ENCODE measurements at regions not wholly inside any gene's neighbourhood (a gene's known extent, or its start where the extent isn't known, plus 50 kb on each side); places are given as distances from the start of the nearest gene placed in this dataset.

DNA sequence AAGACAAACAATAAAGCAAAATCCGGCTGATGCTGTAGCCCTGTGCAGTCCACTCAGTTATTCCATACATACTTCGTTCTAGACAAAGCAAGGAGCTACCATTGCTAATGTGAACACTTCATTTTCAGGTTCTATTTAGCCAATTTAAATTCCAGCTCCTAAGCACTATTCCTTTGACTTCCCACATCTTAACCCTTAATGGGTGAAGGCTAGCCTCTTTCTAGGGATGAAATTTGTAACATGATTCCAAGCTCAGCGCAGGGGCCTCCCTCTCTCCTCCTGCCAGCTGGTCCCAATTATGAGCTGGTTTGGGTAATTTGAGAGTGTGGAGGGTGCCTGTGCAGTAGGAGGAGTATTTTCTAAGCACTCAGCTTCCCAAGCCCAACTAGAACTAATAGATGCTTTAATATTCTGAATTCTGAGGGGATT lies 53.9 kb upstream of the PTGFRN start:
- Histone ChIP-seq H3K4me3 (ENCODE audit: low read length in 3 of 3) (no peak overlapping the region), H3K9me3 (ENCODE audit: control insufficient read depth in 3 of 3, low read length in 3 of 3) (no peaks in the 10 kb centered on the region), H3K4me1 (ENCODE audit: control insufficient read depth in 3 of 3, insufficient read depth in 3 of 3, low read length in 3 of 3) (peaks cover 2 to 13% (median 13%) of the 10 kb centered on the region in 3 donors), H3K9ac (ENCODE audit: low read depth in 1 of 3, low read length in 3 of 3) (no peak overlapping the region), H3K27me3 (ENCODE audit: control insufficient read depth in 3 of 3, insufficient read depth in 3 of 3, low read length in 3 of 3) (no peaks in the 10 kb centered on the region), H3K27ac (ENCODE audit: low read depth, low read length) (no peak overlapping the region), H3K36me3 (ENCODE audit: control insufficient read depth in 3 of 3, insufficient read depth in 3 of 3, low read length in 3 of 3) (no peaks in the 10 kb centered on the region)

DNA sequence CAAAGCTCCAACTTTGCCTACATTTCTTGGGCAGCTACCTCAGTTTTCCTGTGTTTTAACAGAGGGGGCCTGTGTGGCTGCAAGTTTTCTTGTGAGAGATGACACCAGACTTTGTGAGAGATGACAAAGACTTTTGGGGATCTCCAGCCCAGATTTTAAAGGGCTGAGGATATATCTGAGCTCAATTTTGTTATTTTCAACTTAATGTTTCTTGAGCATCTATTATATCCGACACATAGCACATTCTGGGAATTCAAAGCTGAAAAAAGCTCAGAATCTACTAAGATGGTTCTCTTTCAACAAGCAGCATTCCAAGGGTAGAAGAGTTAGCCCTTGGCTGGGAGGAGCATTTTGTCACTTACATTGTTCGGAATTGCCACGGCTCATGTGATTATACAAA lies 53.4 kb upstream of the PTGFRN start:
- Histone ChIP-seq H3K4me3 (ENCODE audit: low read length in 3 of 3) (no peak overlapping the region), H3K36me3 (ENCODE audit: control insufficient read depth in 3 of 3, insufficient read depth in 3 of 3, low read length in 3 of 3) (no peaks in the 10 kb centered on the region), H3K9me3 (ENCODE audit: control insufficient read depth in 3 of 3, low read length in 3 of 3) (no peaks in the 10 kb centered on the region), H3K27me3 (ENCODE audit: control insufficient read depth in 3 of 3, insufficient read depth in 3 of 3, low read length in 3 of 3) (no peaks in the 10 kb centered on the region), H3K4me1 (ENCODE audit: control insufficient read depth in 3 of 3, insufficient read depth in 3 of 3, low read length in 3 of 3) (peaks cover 2 to 13% (median 13%) of the 10 kb centered on the region in 3 donors), H3K9ac (ENCODE audit: low read depth in 1 of 3, low read length in 3 of 3) (no peak overlapping the region), H3K27ac (ENCODE audit: low read depth, low read length) (no peak overlapping the region)

DNA sequence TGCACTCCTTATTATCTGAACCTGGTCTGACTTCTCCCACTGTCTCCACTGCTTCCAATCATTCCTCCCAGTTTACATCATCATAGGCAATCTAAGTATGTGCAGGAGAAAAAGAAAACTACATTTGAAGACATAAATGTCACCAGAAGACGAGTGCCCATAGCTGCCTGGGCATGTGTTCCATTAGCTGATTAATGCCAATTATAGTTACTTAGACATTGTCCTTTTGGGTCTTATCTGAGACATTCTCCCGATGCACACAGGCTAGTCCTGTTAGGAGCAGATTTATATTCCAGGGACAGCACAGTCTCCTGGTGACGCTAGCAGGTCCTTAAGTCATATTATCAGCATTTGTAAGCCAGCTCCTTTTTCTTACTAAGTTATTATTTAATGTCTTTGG lies 52.6 kb upstream of the PTGFRN start:
- no peak overlapping the region for H3K27ac ChIP-seq (ENCODE audit: low read depth, low read length)
- no peaks in the 10 kb centered on the region for H3K27me3 ChIP-seq (ENCODE audit: control insufficient read depth in 3 of 3, insufficient read depth in 3 of 3, low read length in 3 of 3)
- no peaks in the 10 kb centered on the region for H3K9me3 ChIP-seq (ENCODE audit: control insufficient read depth in 3 of 3, low read length in 3 of 3)
- no peaks in the 10 kb centered on the region for H3K36me3 ChIP-seq (ENCODE audit: control insufficient read depth in 3 of 3, insufficient read depth in 3 of 3, low read length in 3 of 3)
- no peak overlapping the region for H3K4me3 ChIP-seq (ENCODE audit: low read length in 3 of 3)
- H3K9ac ChIP-seq (ENCODE audit: low read depth in 1 of 3, low read length in 3 of 3), result no peak overlapping the region
- peaks cover 2 to 13% (median 13%) of the 10 kb centered on the region in 3 donors for H3K4me1 ChIP-seq (ENCODE audit: control insufficient read depth in 3 of 3, insufficient read depth in 3 of 3, low read length in 3 of 3)

Data from skeletal muscle tissue (tissue), 3 donors.